GM23248 (cell line): ENCODE measurements at regions not wholly inside any gene's neighbourhood (a gene's known extent, or its start where the extent isn't known, plus 50 kb on each side); places are given as distances from the start of the nearest gene placed in this dataset.

Experiments used
- DNase-seq: peaks from one replicate; pipeline ENCODE4 v3.0.0-alpha.2; 2015
- H2AFZ ChIP-seq: fragments of 200-600 bp; sonication (generic); 2 replicates; pipeline ENCODE4 v1.6.1; 2016; ENCODE audit warnings: antibody characterized with exemption
- H3F3A ChIP-seq: fragments of 200-600 bp; sonication (generic); 2 replicates; pipeline ENCODE4 v1.6.1; 2016; ENCODE audit warnings: mild to moderate bottlenecking, antibody characterized with exemption, mixed run types; ENCODE audit not compliant: insufficient read depth
- H3K27ac ChIP-seq: fragments of 200-600 bp; sonication (generic); 2 replicates; pipeline ENCODE4 v1.5.1; 2016; ENCODE audit warnings: mild to moderate bottlenecking
- H3K27me3 ChIP-seq: fragments of 200-600 bp; sonication (generic); replicated peaks from 2 replicates; pipeline ENCODE4 v1.6.1; 2016; ENCODE audit warnings: mild to moderate bottlenecking; ENCODE audit not compliant: insufficient read depth
- H3K36me3 ChIP-seq: fragments of 200-600 bp; sonication (generic); 2 replicates; pipeline ENCODE4 v1.6.1; 2016; ENCODE audit warnings: low read depth, mild to moderate bottlenecking
- H3K4me1 ChIP-seq: fragments of 200-600 bp; sonication (generic); 2 replicates; pipeline ENCODE4 v1.6.1; 2016; ENCODE audit warnings: mild to moderate bottlenecking; ENCODE audit not compliant: insufficient read depth
- H3K4me2 ChIP-seq: fragments of 200-600 bp; sonication (generic); one replicate; pipeline ENCODE4 v1.6.1; 2016; ENCODE audit warnings: mild to moderate bottlenecking; ENCODE audit not compliant: unreplicated experiment
- H3K4me3 ChIP-seq: fragments of 200-600 bp; sonication (generic); 2 replicates; pipeline ENCODE4 v1.5.1; 2016; ENCODE audit warnings: mild to moderate bottlenecking
- H3K79me2 ChIP-seq: fragments of 200-600 bp; sonication (generic); 2 replicates; pipeline ENCODE4 v1.6.1; 2016; ENCODE audit warnings: mild to moderate bottlenecking; ENCODE audit not compliant: insufficient read depth
- H3K9ac ChIP-seq: fragments of 200-600 bp; sonication (generic); 2 replicates; pipeline ENCODE4 v1.6.1; 2016; ENCODE audit warnings: mild to moderate bottlenecking
- H3K9me2 ChIP-seq: fragments of 200-600 bp; sonication (generic); 2 replicates; pipeline ENCODE4 v1.6.1; 2016; ENCODE audit warnings: mixed run types, mild to moderate bottlenecking, moderate library complexity; ENCODE audit not compliant: insufficient read depth
- H3K9me3 ChIP-seq: fragments of 200-600 bp; sonication (generic); one replicate; pipeline ENCODE4 v1.6.1; 2017; ENCODE audit warnings: low read depth
- H4K20me1 ChIP-seq: fragments of 200-600 bp; sonication (generic); 2 replicates; pipeline ENCODE4 v1.6.0; 2016; ENCODE audit not compliant: insufficient read depth
- EZH2 ChIP-seq: fragments of 200-600 bp; sonication (generic); IDR thresholded peaks from 2 replicates; pipeline ENCODE4 v1.6.1; 2018; ENCODE audit warnings: antibody characterized with exemption, mild to moderate bottlenecking; ENCODE audit not compliant: insufficient read depth, poor library complexity, severe bottlenecking
- EZH2phosphoT487 ChIP-seq: fragments of 200-600 bp; sonication (generic); IDR thresholded peaks from 2 replicates; pipeline ENCODE4 v1.6.1; 2018; ENCODE audit warnings: antibody characterized with exemption, moderate library complexity, mild to moderate bottlenecking, low read depth; ENCODE audit not compliant: insufficient read depth
- WGBS, 2 experiments: methylation state at CpG; one replicate each; pipeline ENCODE4 v1.1.6; 2015 to 2017; ENCODE audit warnings: low lambda C conversion rate in 2 of 2, low coverage in 1 of 2; ENCODE audit errors: missing lambda C conversion rate in 2 of 2; 5-methylcytosine and 5-hydroxymethylcytosine counted together
- in situ Hi-C: fragments of 300-500 bp; cut with MboI; formaldehyde crosslinking; loops from 2 replicates; pipeline ENCODE4 v1.15.0; 2020

DNA sequence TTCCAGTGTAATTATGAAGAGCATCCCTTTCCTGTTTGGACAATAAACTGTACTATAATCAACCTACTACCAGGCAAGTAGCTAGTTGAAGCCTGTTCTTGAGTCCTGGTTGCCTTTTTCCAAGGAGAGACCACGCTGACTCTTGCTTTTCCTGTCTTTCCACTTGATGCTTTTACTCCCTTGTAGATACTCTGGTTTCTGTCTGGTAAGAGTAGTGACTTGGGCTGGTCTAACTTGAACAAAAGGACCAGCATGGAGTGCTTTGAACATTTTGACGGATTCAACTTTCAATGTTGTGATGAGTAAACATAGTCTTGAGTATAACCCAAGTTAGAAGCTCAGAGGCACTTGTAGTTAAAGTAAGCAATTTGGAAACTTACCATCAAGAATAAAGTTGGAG is 464.3 kb downstream of the GADD45G start:
- H3K9me2 ChIP-seq = no peaks in the 10 kb centered on the region
- H3K27ac ChIP-seq = no peak overlapping the region
- no peak overlapping the region for H3K4me2 ChIP-seq
- H3F3A ChIP-seq = no peaks in the 10 kb centered on the region
- H3K9ac ChIP-seq = no peak overlapping the region
- DNase-seq = no peak
- in situ Hi-C loops = no loop called here
- TF ChIP-seq EZH2phosphoT487 (no peak), EZH2 (no peak)
- no peaks in the 10 kb centered on the region for H3K9me3 ChIP-seq
- H3K79me2 ChIP-seq = no peaks in the 10 kb centered on the region
- no peaks in the 10 kb centered on the region; the same call in 1 of the 2 replicates for H3K27me3 ChIP-seq
- no peaks in the 10 kb centered on the region for H4K20me1 ChIP-seq
- no peaks in the 10 kb centered on the region for H3K4me1 ChIP-seq
- H2AFZ ChIP-seq = no peak overlapping the region
- H3K4me3 ChIP-seq = no peak overlapping the region
- WGBS, 2 experiments = 34 to 40% methylated on average over 2 of the region's 2 CpGs
- H3K36me3 ChIP-seq = no peaks in the 10 kb centered on the region

DNA sequence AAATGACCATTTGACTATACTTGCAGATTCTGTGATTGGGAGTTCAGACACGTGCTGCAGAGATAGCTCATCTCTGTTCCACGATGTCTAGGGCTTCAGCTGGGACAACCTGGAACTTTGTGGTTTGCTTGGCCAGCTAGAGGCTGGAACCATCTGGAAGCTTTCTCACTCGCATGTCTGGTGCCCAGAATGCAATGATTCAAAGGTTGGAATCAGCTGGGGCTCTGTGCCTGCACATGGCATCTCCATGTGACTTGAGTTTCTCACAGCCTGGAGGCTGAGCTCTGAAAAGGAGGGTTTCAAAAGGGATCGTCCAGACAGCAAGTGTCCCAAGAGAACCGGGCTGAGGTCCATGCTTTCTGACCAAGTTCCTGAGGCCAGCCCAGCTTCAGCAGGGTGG is 465.2 kb downstream of the GADD45G start:
- 1 to 4% methylated on average over 5 of the region's 5 CpGs for WGBS, 2 experiments
- no peak overlapping the region for H3K4me3 ChIP-seq
- no peaks in the 10 kb centered on the region for H3F3A ChIP-seq
- TF ChIP-seq EZH2 (no peak), EZH2phosphoT487 (no peak)
- no peaks in the 10 kb centered on the region for H3K27me3 ChIP-seq
- no peaks in the 10 kb centered on the region for H3K36me3 ChIP-seq
- H3K9me2 ChIP-seq = no peaks in the 10 kb centered on the region
- H3K4me2 ChIP-seq = no peak overlapping the region
- H3K79me2 ChIP-seq = no peaks in the 10 kb centered on the region
- H3K9me3 ChIP-seq = no peaks in the 10 kb centered on the region
- H4K20me1 ChIP-seq = no peaks in the 10 kb centered on the region
- no peaks in the 10 kb centered on the region for H3K4me1 ChIP-seq
- H3K27ac ChIP-seq = no peak overlapping the region
- no peak overlapping the region for H2AFZ ChIP-seq
- H3K9ac ChIP-seq = no peak overlapping the region
- peak; percentile 11 for DNase-seq
- in situ Hi-C loops = no loop called here

DNA sequence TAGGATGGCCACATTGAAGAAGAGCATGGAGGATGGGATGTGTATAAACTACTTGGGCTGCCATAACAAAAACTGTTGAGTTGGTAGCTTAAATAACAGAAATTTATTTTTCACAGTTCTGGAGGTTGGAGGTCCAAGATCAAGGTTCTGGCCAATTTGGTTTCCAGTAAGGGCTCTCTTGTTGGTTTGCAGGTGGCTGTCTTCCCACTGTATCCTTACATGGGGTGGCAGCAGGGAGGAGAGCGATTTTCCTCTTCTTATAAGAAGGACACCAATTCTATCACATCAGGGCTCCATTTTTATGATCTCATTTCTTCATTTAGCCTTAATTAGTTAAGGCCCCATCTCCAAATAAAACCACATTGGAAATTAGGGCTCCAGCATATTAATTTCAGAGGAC is 465.7 kb downstream of the GADD45G start:
- Histone ChIP-seq H3K9ac (no peak overlapping the region), H2AFZ (no peak overlapping the region), H3K27ac (no peak overlapping the region), H3K9me2 (no peaks in the 10 kb centered on the region), H3K4me1 (no peaks in the 10 kb centered on the region), H4K20me1 (no peaks in the 10 kb centered on the region), H3K79me2 (no peaks in the 10 kb centered on the region), H3K9me3 (no peaks in the 10 kb centered on the region), H3K4me2 (no peak overlapping the region), H3K27me3 (no peaks in the 10 kb centered on the region), H3K36me3 (no peaks in the 10 kb centered on the region), H3K4me3 (no peak overlapping the region), H3F3A (no peaks in the 10 kb centered on the region)
- 13 to 36% methylated on average over 1 of the region's 1 CpG for WGBS, 2 experiments
- in situ Hi-C loops = no loop called here
- TF ChIP-seq EZH2 (no peak), EZH2phosphoT487 (no peak)
- DNase-seq = no peak

DNA sequence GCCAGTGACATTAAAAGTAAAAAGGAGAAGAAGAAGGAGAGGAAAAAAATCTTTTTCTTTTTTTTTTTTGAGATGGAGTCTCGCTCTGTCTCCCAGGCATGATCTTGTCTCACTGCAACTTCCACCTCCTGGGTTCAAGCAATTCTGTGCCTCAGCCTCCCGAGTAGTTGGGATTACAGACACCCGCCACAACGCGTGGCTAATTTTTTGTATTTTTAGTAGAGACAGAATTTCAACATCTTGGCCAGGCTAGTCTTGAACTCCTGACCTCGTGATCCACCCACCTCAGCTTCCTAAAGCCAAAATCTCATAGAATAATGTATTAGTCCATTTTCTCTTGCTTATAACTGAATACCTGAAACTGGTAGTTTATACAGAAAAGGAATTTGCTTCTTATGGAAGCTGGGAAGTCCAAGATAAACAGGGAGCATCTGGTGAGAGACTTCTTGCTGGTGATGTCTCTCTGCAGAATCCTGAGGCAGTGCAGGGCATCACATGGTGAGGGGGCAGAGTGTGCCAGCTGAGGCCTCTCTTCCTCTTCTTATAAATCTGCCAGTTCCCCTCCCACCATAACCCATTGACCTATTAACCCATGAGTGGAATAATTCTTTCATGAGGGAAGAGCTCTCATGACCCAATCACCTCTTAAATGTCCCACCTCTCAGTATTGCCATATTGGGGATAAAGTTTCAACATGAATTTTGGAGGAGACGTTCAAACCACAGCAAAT is 466.3 kb downstream of the GADD45G start:
- no peaks in the 10 kb centered on the region for H3K9me2 ChIP-seq
- H3F3A ChIP-seq = no peaks in the 10 kb centered on the region
- H3K4me3 ChIP-seq = no peak overlapping the region
- in situ Hi-C loops = no loop called here
- H3K4me1 ChIP-seq = no peaks in the 10 kb centered on the region
- H2AFZ ChIP-seq = no peak overlapping the region
- WGBS, 2 experiments = 35 to 46% methylated on average over 7 of the region's 7 CpGs
- no peak overlapping the region for H3K4me2 ChIP-seq
- DNase-seq = no peak
- 0 out of 2 replicates have a peak, but pooled peaks cover 5% of the 10 kb centered on the region for H3K27me3 ChIP-seq
- no peak overlapping the region for H3K27ac ChIP-seq
- H3K9me3 ChIP-seq = no peaks in the 10 kb centered on the region
- TF ChIP-seq EZH2 = no peak
- no peak for TF ChIP-seq EZH2phosphoT487
- H3K36me3 ChIP-seq = no peaks in the 10 kb centered on the region
- H3K9ac ChIP-seq = no peak overlapping the region
- H3K79me2 ChIP-seq = no peaks in the 10 kb centered on the region
- H4K20me1 ChIP-seq = no peaks in the 10 kb centered on the region
